Amniotic epithelial cell (primary cell): ENCODE measurements at regions not wholly inside any gene's neighbourhood (a gene's known extent, or its start where the extent isn't known, plus 50 kb on each side); places are given as distances from the start of the nearest gene placed in this dataset.

Source experiments
- DNase-seq: peaks from one replicate; pipeline ENCODE4 v3.0.0-alpha.2; 2010; ENCODE audit warnings: low read depth

GRCh38 chr3:176554791-176555654 lies 642.3 kb downstream of the TBL1XR1 start:
- DNase-seq = peak; percentile 5

GRCh38 chr3:176554264-176554663 lies 643.0 kb downstream of the TBL1XR1 start:
- DNase-seq = no peak

- DNase-seq = peak; percentile 1
Observed at GRCh38 chr3:176526942-176527341, 670.3 kb downstream of the TBL1XR1 start.

GRCh38 chr3:176526225-176526624 lies 671.1 kb downstream of the TBL1XR1 start:
- DNase-seq = no peak

GRCh38 chr3:176523114-176523513 lies 674.2 kb downstream of the TBL1XR1 start:
- DNase-seq = no peak

- DNase-seq = no peak
Observed at GRCh38 chr3:176522436-176522835, 674.8 kb downstream of the TBL1XR1 start.

- peak; percentile 49 for DNase-seq
Observed at GRCh38 chr3:176521531-176522175, 675.6 kb downstream of the TBL1XR1 start.

- peak; percentile 63 for DNase-seq
Observed at GRCh38 chr3:176514297-176514696, 683.0 kb downstream of the TBL1XR1 start.

- DNase-seq = peak; percentile 11
Observed at GRCh38 chr3:176513604-176514003, 683.7 kb downstream of the TBL1XR1 start.

GRCh38 chr3:176512037-176512436 lies 685.2 kb downstream of the TBL1XR1 start:
- DNase-seq = no peak

- DNase-seq = no peak
Observed at GRCh38 chr3:176510097-176510496, 687.2 kb downstream of the TBL1XR1 start.

- no peak for DNase-seq
Observed at GRCh38 chr3:176505878-176506621, 691.2 kb downstream of the TBL1XR1 start.

GRCh38 chr3:176491084-176491483 lies 706.2 kb downstream of the TBL1XR1 start:
- no peak for DNase-seq

- no peak for DNase-seq
Observed at GRCh38 chr3:176490357-176490756, 706.9 kb downstream of the TBL1XR1 start.

GRCh38 chr3:176479248-176479647 lies 718.0 kb downstream of the TBL1XR1 start:
- DNase-seq = no peak

- DNase-seq = peak; percentile 21
Observed at GRCh38 chr3:176469694-176470205, 727.5 kb downstream of the TBL1XR1 start.

GRCh38 chr3:176463610-176464009 lies 733.7 kb downstream of the TBL1XR1 start:
- DNase-seq = no peak

- DNase-seq = no peak
Observed at GRCh38 chr3:176447369-176447768, 749.9 kb downstream of the TBL1XR1 start.

GRCh38 chr3:176442326-176442725 lies 755.0 kb downstream of the TBL1XR1 start:
- no peak for DNase-seq

- no peak for DNase-seq
Observed at GRCh38 chr3:176439729-176440128, 757.6 kb downstream of the TBL1XR1 start.

GRCh38 chr3:176431991-176432390 lies 765.3 kb downstream of the TBL1XR1 start:
- DNase-seq = no peak

GRCh38 chr3:176431038-176431418 lies 766.3 kb downstream of the TBL1XR1 start:
- DNase-seq = no peak
